GM21367 (cell line): ENCODE measurements at regions not wholly inside any gene's neighbourhood (a gene's known extent, or its start where the extent isn't known, plus 50 kb on each side); places are given as distances from the start of the nearest gene placed in this dataset.
"Not testable (repeated sequence)": the region's sequence is repeated elsewhere in the genome, so short reads cannot be mapped to it uniquely, and the experiment has no call there.

Experiments used
- ATAC-seq: cut with Tn5 transposase; IDR thresholded peaks from one replicate; pipeline ENCODE4 v1.9.1; 2021; ENCODE audit not compliant: unreplicated experiment

- ATAC-seq, result no peak
Measured at GRCh38 chr1:187038784-187039183, 210.0 kb downstream of the PLA2G4A start.

GRCh38 chr1:187041104-187041503 lies 212.4 kb downstream of the PLA2G4A start:
- no peak for ATAC-seq

GRCh38 chr1:187042538-187042937 lies 213.8 kb downstream of the PLA2G4A start:
- ATAC-seq, result no peak

- not testable (repeated sequence) for ATAC-seq
Measured at GRCh38 chr1:187043433-187043832, 214.7 kb downstream of the PLA2G4A start.

- no peak for ATAC-seq
Measured at GRCh38 chr1:187044411-187044810, 215.7 kb downstream of the PLA2G4A start.

GRCh38 chr1:187045371-187045770 lies 216.6 kb downstream of the PLA2G4A start:
- ATAC-seq, result no peak

- ATAC-seq, result no peak
Measured at GRCh38 chr1:187046293-187046692, 217.5 kb downstream of the PLA2G4A start.

- ATAC-seq, result no peak
Measured at GRCh38 chr1:187047298-187047697, 218.5 kb downstream of the PLA2G4A start.

GRCh38 chr1:187051618-187052232 lies 223.0 kb downstream of the PLA2G4A start:
- ATAC-seq, result peak; percentile 88

- no peak for ATAC-seq
Measured at GRCh38 chr1:187053876-187054275, 225.1 kb downstream of the PLA2G4A start.

- no peak for ATAC-seq
Measured at GRCh38 chr1:187054862-187055757, 226.4 kb downstream of the PLA2G4A start.

GRCh38 chr1:187063271-187063670 lies 234.5 kb downstream of the PLA2G4A start:
- ATAC-seq, result no peak

- no peak for ATAC-seq
Measured at GRCh38 chr1:187067160-187067559, 238.4 kb downstream of the PLA2G4A start.

- ATAC-seq, result no peak
Measured at GRCh38 chr1:187070076-187070475, 241.3 kb downstream of the PLA2G4A start.

- peak; percentile 43 for ATAC-seq
Measured at GRCh38 chr1:187072262-187073034, 243.7 kb downstream of the PLA2G4A start.

- not testable (repeated sequence) for ATAC-seq
Measured at GRCh38 chr1:187073035-187073560, 244.3 kb downstream of the PLA2G4A start.

GRCh38 chr1:187073634-187074245 lies 245.0 kb downstream of the PLA2G4A start:
- not testable (repeated sequence) for ATAC-seq

- ATAC-seq, result no peak
Measured at GRCh38 chr1:187074445-187075048, 245.8 kb downstream of the PLA2G4A start.

GRCh38 chr1:187076922-187077321 lies 248.2 kb downstream of the PLA2G4A start:
- no peak for ATAC-seq

- ATAC-seq, result no peak
Measured at GRCh38 chr1:187078321-187078720, 249.6 kb downstream of the PLA2G4A start.
